Activated CD4-positive, alpha-beta T cell treated with anti-CD3 and anti-CD28 coated beads for 24 hours (primary cell): ENCODE measurements at regions not wholly inside any gene's neighbourhood (a gene's known extent, or its start where the extent isn't known, plus 50 kb on each side); places are given as distances from the start of the nearest gene placed in this dataset.
"Not testable (repeated sequence)": the region's sequence is repeated elsewhere in the genome, so short reads cannot be mapped to it uniquely, and the experiment has no call there.

ENCODE experiments used
- DNase-seq, 2 donors: peaks; one replicate each; pipeline ENCODE4 v3.0.0-alpha.2; 2020; ENCODE audit warnings: low read depth in 2 of 2

DNA sequence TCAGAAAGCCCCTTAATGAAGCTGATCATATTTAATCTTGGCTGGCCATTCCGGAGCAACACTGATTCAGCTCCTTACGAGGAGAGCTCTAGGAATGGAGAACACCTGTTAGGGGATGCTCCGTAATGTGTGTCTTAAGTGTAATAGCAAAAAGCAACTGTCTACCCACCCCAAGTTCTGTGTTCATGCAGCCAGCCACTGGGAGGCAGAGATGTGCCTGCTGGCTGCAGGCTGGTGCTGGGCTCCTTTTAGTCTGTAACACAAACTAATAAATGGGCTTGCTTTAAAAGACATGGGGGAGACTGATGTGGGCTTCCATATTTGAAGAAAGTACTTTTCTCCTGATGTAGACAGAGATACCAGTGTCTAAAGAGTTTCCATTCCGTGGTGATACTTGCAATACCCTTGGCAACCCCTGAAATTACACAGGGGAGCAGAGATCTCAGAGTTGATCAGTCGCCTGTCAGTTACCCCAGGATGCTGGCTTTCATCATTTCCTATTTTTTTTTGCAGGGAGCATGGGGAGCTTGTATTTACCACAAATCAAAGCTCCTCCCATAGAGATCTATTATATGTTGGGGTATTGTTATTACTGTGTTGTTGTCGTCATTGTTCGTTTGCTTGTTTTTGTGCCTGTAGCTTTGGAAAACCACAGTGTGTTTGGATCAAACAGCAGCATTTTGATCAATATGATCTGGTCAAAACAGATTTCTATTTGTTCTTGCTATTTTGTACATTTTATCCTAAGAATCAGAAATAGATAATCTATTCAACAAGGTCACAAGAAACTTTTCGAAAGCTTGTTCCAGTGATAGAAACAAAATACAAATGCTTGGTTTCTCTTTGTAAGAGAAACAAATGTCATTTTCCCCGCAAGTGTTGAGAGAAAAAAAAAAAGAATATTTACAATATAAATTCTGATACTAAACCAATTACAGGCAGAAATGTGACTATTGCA is 65.8 kb downstream of the MTX3 start:
- no peak for DNase-seq

- DNase-seq = no peak
Measured at GRCh38 chr5:79923431-79923830, 67.6 kb downstream of the MTX3 start.

DNA sequence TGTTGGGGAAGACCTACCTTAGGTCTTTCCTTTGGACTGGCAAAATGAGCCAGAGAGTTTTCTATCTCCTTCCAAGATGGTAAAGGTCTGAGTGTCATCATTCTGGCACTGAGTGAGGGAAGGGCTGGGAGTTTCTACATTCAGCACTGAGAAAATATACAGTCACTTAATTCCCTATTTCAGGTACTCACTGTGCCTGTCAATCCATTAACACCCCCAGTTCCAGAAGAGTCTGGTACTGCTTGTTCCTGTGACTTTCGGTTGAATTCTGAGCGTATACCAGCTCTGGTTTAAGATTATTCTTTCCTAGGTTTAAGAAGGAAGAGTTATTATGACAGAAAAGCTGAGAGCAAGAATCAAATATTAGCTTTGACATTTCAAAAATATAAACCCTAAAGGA is 68.4 kb downstream of the MTX3 start:
- no peak for DNase-seq

DNA sequence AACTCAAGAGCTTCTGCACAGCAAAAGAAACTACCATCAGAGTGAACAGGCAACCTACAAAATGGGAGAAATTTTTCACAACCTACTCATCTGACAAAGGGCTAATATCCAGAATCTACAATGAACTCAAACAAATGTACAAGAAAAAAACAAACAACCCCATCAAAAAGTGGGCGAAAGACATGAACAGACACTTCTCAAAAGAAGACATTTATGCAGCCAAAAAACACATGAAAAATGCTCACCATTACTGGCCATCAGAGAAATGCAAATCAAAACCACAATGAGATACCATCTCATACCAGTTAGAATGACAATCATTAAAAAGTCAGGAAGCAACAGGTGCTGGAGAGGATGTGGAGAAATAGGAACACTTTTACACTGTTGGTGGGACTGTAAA is 83.6 kb downstream of the MTX3 start:
- not testable (repeated sequence) for DNase-seq

GRCh38 chr5:79902571-79902970 is 88.5 kb downstream of the MTX3 start:
- not testable (repeated sequence) for DNase-seq

GRCh38 chr5:79901631-79902030 is 89.4 kb downstream of the MTX3 start:
- DNase-seq = no peak

DNA sequence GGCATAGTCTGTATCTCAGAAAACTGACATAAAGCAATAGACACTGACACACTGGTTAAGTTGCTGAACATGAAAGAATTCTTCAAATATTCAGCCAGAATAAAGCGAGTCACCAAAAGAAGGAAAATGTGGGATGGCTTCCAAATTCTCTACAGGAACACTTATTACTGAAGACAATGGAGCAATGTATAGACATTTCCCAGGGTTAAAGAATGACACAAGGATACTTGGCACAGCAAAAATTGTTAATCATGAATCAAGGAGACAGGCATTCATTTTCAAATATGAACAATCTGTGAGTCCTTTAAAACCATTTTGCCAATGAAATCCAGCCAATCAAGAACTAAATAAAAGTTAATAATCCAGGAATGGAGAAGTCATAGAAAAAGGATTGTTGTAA is 92.5 kb downstream of the MTX3 start:
- DNase-seq = no peak

DNA sequence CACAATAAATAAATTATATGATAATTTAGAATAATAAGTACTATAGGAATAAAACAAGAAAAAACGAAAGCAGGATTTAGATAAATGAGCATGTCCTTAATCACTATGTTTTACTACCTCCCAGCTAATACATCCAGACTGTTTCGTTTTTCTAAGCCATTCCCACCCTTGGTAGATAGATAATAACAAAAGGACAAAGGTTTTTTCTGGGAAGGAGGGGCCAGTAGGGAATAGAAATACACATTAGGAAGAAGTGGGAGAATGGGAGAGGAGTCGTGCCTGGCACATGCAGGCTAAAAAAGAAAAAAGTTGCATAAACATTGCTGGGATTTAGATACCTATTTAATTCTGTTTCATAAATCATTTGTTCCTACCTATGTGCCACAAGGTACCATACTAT is 97.1 kb downstream of the MTX3 start:
- DNase-seq = no peak

- DNase-seq = no peak
Measured at GRCh38 chr5:79893485-79893884, 97.6 kb downstream of the MTX3 start.

- no peak for DNase-seq
Measured at GRCh38 chr5:79890930-79891249, 100.2 kb downstream of the MTX3 start.

DNA sequence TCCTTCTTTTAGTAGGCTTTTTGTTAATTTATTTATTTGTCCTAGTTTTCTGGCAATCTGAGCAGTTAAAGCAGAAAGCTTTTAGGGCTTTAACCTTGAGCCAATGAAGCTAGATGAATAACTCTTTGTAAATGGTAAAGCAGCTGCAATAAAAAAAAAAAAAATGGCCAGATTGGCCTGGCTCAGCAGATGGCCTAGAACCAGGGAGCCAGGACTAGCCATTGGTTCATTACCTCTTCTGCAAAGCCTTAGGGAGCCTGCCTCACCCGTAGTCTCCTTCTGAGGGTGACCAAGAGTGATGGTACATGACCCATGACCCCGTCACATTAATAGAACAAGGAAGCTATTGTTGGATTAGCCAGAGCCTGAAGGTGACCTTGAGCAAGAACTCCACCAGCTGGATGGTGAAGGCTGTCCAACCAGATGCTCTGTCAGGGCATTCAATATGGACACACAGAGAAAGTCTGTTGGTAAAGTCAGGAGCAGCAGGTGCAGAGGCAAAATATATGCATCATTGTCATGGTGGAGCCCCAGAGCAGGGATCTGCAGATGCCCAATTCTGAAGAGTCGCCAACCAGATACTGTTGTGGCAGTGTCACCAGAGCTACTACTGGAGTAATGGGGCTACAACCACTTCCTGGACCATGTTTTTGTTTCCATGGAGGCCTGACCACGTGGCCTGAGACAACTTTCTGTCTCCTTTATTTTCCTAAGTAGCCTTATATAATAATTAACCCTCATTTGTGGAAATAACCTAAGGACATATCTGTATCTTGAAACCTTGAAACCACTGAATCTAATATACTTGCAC is 100.7 kb downstream of the MTX3 start:
- no peak for DNase-seq

- DNase-seq = no peak
Measured at GRCh38 chr5:79888643-79889042, 102.4 kb downstream of the MTX3 start.

DNA sequence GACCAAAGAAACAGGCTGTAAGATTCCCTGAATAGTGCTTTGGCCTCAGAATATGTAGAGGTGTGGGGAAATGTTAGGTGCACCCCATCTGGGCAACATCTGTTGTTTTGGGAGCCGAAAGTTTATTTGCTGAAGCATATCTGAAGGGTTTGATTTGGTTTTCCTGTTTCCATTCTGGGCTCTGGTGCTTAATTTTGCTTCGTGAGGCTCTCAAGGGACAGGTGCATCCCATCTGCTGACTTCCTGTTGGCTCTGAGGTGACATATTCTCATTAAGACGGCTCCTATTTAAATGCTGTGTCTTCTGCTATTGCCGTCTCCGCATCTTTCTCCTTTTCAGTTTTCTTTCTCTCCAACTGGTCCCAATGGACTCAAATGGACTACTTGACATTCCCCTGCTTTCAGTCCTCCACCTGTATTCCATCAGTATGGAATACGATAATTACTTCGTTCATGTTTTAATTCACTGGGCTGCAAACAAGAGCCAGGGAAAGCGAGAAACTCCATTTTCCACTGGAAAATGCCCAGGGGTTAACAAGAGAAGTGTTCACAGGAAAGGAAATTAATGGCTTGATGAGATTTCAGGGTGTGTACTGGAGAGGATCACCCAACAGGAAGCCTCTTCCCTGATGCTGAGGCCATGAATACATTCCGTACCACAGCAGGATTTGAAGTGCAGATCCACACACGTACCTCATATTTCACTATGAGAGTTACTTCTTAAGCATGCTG is 104.0 kb downstream of the MTX3 start:
- DNase-seq = no peak

DNA sequence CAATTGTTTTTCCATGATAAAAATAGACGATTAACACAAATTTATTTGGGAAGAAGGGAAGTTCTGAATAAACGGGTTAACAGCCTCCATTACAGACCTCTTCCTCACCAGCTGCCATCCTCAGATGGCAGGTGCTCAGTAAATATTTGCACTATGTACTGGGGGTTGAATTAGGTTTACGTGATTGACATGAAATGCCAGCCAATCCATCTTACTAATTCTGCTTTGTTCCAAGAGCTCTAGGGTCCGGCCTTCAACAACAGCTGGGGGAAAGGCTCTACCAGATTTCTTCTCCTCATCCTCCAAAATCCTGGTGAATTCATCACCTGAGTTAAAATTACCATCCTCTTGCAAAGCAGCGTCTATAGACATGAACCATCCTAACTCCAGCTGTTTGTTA is 104.6 kb downstream of the MTX3 start:
- no peak for DNase-seq

DNA sequence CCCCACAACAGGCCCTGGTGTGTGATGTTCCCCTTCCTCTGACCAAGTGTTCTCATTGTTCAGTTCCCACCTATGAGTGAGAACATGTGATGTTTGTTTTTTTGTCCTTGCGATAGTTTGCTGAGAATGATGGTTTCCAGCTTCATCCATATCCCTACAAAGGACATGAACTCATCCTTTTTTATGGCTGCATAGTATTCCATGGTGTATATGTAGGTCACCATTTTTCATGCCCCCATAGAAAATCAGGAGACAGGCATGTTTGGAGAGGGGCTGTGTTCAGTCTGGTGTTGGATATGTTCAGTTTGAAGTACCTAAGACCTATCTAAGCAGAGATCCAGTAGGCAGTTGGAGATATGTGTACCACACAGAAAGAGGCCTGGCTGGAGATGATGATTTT is 111.2 kb downstream of the MTX3 start:
- DNase-seq = not testable (repeated sequence)

DNA sequence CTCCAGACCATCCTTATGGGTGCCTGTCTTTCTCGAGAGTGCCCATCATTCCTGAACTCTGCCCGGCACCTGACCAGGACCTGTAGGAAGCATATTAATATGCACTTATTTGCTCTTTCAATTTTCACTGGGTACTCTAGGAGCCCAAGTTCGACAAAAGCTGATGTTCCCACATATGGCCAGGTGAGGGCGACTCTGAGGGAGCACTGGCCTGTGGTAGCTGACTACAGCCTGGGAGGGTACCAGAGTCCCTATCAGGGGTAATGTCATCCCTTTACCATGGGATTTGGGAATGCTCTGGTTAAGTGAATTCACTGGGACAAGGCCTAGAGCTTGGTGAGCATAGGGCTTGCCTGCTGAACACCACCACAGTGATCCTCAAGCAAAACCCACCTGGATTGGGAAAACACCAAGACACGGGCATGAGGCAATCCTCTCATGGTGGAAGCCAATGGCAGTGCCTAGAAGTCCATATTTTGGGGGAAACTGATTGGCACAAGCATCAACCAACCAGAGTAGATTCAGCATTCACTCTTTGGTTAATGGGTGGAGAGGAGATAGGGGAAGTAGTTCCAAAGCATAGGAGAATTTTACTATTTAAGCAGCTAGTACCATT is 112.2 kb downstream of the MTX3 start:
- peak; percentile 11 to 19 for DNase-seq

GRCh38 chr5:79878136-79878679 is 112.9 kb downstream of the MTX3 start:
- DNase-seq = no peak

GRCh38 chr5:79876456-79876855 is 114.6 kb downstream of the MTX3 start:
- no peak for DNase-seq

DNA sequence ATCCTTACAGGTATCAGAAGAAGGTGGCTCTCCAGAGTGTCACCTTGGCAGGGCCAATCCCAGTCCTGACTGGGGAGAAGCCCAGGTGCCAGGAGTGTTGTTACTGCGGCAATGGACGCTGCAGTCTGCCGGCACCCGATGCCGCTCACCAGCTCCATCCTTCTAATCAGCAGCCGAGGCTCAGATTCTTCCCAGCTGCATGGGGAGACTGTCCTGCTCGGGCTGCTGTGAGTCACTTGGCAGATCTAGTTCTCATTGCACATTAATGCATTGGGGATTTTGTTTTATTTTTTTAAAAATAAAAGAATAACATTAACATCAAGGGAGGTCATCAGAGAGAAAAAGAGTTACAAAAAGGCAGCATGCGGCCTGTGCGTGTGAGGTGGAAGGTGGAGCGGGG is 115.8 kb downstream of the MTX3 start:
- DNase-seq = no peak

DNA sequence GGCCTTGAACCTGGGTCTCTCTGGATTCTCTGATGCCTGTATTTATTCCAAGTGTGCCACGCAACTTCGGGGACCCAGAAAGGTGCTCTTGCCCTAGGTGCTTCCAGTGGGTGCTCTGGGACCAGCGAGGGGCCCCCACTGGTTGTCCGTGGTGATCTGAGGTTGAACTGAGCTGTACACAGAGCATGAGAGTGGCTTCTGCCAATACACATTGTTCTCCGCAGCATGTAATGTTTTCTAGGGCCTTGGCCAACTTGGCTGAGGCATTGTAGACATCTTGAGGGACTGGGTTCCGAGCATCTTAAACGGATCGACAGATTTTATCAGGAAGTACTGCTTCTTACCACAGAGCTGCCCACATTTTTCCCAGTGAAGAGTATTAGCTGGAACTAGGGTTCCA is 117.9 kb downstream of the MTX3 start:
- DNase-seq = no peak

DNA sequence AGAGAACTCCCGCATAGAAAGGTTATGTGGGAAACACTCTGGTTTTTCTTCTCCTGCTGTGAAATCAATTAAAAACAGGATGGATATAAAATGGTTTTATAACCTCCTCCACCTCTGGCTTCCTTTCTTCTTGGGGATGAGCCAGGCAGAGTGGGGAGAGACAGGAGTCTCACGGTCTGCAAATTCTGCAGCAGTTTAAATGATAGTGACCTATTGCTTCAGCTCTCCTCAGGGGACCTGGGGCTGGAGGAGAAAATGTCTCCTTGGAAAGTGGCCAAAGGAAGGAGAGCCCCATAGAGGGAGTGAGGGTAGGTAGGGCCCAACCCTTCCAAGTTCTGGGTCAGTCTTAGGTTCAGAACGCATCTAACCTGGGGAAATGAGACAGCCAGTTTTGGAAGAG is 118.8 kb downstream of the MTX3 start:
- DNase-seq = no peak
